ENCODE measurements at regions not wholly inside any gene's neighbourhood (a gene's known extent, or its start where the extent isn't known, plus 50 kb on each side); places are given as distances from the start of the nearest gene placed in this dataset.

GRCh38 chr5:152262667-152263066, 142.4 kb downstream of the NMUR2 start:
- Histone ChIP-seq H3K9ac (replicated peaks; ENCODE audit: extremely low read depth, insufficient read depth, low read length) (no peak overlapping the region), H3K9me3 (replicated peaks; ENCODE audit: control insufficient read depth, insufficient read depth, low read length) (no peaks in the 10 kb centered on the region), H3K4me3 (replicated peaks in 1 of 3; ENCODE audit: insufficient read depth in 1 of 3, low read depth in 1 of 3, low read length in 3 of 3) (no peak overlapping the region), H3K27ac (ENCODE audit: insufficient read depth, low read depth, low read length) (no peak overlapping the region), H3K4me1 (ENCODE audit: control insufficient read depth, extremely low read depth, insufficient read depth, low read length) (no peaks in the 10 kb centered on the region), H3K27me3 (ENCODE audit: control insufficient read depth in 2 of 2, insufficient read depth in 2 of 2, low read length in 2 of 2) (no peaks in the 10 kb centered on the region), H3K4me2 (ENCODE audit: insufficient read depth, low read length) (no peak overlapping the region), H3K79me2 (ENCODE audit: control insufficient read depth, insufficient read depth, low read length) (no peaks in the 10 kb centered on the region), H4K20me1 (replicated peaks; ENCODE audit: control insufficient read depth, extremely low read depth, insufficient read depth, low read length) (no peaks in the 10 kb centered on the region), H2AFZ (ENCODE audit: low read depth, low read length) (no peak overlapping the region), H3K9me1 (replicated peaks; ENCODE audit: control insufficient read depth, extremely low read depth, insufficient read depth, low read length) (no peaks in the 10 kb centered on the region), H3K36me3 (ENCODE audit: control insufficient read depth in 2 of 2, extremely low read depth in 1 of 2, insufficient read depth in 2 of 2, low read length in 2 of 2) (no peaks in the 10 kb centered on the region)
- no peak for TF ChIP-seq MYC (IDR thresholded peaks at IDR 0.05; ENCODE audit: low read depth, low read length)
- TF ChIP-seq, protein P1, sequence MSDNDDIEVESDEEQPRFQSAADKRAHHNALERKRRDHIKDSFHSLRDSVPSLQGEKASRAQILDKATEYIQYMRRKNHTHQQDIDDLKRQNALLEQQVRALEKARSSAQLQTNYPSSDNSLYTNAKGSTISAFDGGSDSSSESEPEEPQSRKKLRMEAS (IDR thresholded peaks at IDR 0.05; ENCODE audit: insufficient read depth, insufficient read length), result no peak
- TF ChIP-seq JUN (IDR thresholded peaks at IDR 0.05; ENCODE audit: borderline replicate concordance, insufficient read depth, insufficient read length, low read depth), result no peak
- dilution Hi-C loops (cut with MboI; ENCODE audit: extremely low pct_ligation_motif_present, low sequenced_read_pairs), result no loop called here
- no TSS peak for BruUV-seq (replicated peaks)
- ChIA-PET CTCF (no interaction called here), POLR2A (no interaction called here)
- DNase-seq (ENCODE audit: low read depth, low spot score) (no peak), FAIRE-seq (no peak)
- intact Hi-C loops (cut with micrococcal nuclease), result no loop called here

- FAIRE-seq, result no peak
- H3K36me3 ChIP-seq (ENCODE audit: control insufficient read depth in 2 of 2, extremely low read depth in 1 of 2, insufficient read depth in 2 of 2, low read length in 2 of 2), result no peaks in the 10 kb centered on the region
- no peak overlapping the region for H2AFZ ChIP-seq (ENCODE audit: low read depth, low read length)
- ChIA-PET POLR2A (no interaction called here), CTCF (no interaction called here)
- intact Hi-C loops (cut with micrococcal nuclease) (no loop called here), dilution Hi-C loops (cut with MboI; ENCODE audit: extremely low pct_ligation_motif_present, low sequenced_read_pairs) (no loop called here)
- H3K9me1 ChIP-seq (replicated peaks; ENCODE audit: control insufficient read depth, extremely low read depth, insufficient read depth, low read length), result no peaks in the 10 kb centered on the region
- no peak overlapping the region for H3K4me2 ChIP-seq (ENCODE audit: insufficient read depth, low read length)
- no peak overlapping the region for H3K27ac ChIP-seq (ENCODE audit: insufficient read depth, low read depth, low read length)
- H3K27me3 ChIP-seq (ENCODE audit: control insufficient read depth in 2 of 2, insufficient read depth in 2 of 2, low read length in 2 of 2), result no peaks in the 10 kb centered on the region
- BruUV-seq (replicated peaks), result no TSS peak
- H4K20me1 ChIP-seq (replicated peaks; ENCODE audit: control insufficient read depth, extremely low read depth, insufficient read depth, low read length), result no peaks in the 10 kb centered on the region
- TF ChIP-seq GATA2 (IDR thresholded peaks at IDR 0.05; ENCODE audit: insufficient read depth, insufficient read length, low read depth, low read length), result no peak
- no peak for TF ChIP-seq MYC (IDR thresholded peaks at IDR 0.05; ENCODE audit: low read depth, low read length)
- TF ChIP-seq POLR2A (IDR thresholded peaks at IDR 0.05; ENCODE audit: low read depth, low read length), result no peak
- TF ChIP-seq, protein P1 (IDR thresholded peaks at IDR 0.05; ENCODE audit: insufficient read depth, insufficient read length), result no peak
- no peak for TF ChIP-seq JUN (IDR thresholded peaks at IDR 0.05; ENCODE audit: borderline replicate concordance, insufficient read depth, insufficient read length, low read depth)
- TF ChIP-seq POLR2AphosphoS5 (IDR thresholded peaks at IDR 0.05; ENCODE audit: insufficient read depth, low read depth, low read length), result no peak
- no peak for TF ChIP-seq CTCF (IDR thresholded peaks at IDR 0.05; ENCODE audit: extremely low read depth in 1 of 2, insufficient read depth in 1 of 2, low read depth in 1 of 2, low read length in 2 of 2)
- no peak for TF ChIP-seq FOS (IDR thresholded peaks at IDR 0.05; ENCODE audit: borderline replicate concordance, insufficient read depth, low read length)
- no peak for TF ChIP-seq EZH2 (IDR thresholded peaks at IDR 0.05; ENCODE audit: borderline replicate concordance, low read depth, low read length, severe bottlenecking)
- no peaks in the 10 kb centered on the region for H3K9me3 ChIP-seq (replicated peaks; ENCODE audit: control insufficient read depth, insufficient read depth, low read length)
- no peak for DNase-seq (ENCODE audit: low read depth, low spot score)
- no peaks in the 10 kb centered on the region for H3K79me2 ChIP-seq (ENCODE audit: control insufficient read depth, insufficient read depth, low read length)
- H3K9ac ChIP-seq (replicated peaks; ENCODE audit: extremely low read depth, insufficient read depth, low read length), result no peak overlapping the region
- H3K4me1 ChIP-seq (ENCODE audit: control insufficient read depth, extremely low read depth, insufficient read depth, low read length), result no peaks in the 10 kb centered on the region
- no peak overlapping the region for H3K4me3 ChIP-seq (replicated peaks in 1 of 3; ENCODE audit: insufficient read depth in 1 of 3, low read depth in 1 of 3, low read length in 3 of 3)
These were observed 144.1 kb downstream of the NMUR2 start for GRCh38 chr5:152260940-152261339.

All from endothelial cell of umbilical vein (primary cell).